GM18505 (cell line): ENCODE measurements at regions not wholly inside any gene's neighbourhood (a gene's known extent, or its start where the extent isn't known, plus 50 kb on each side); places are given as distances from the start of the nearest gene placed in this dataset.
A peak's percentile ranks its signal among the peaks of the same experiment; 100 is the strongest.
"Not testable (repeated sequence)": the region's sequence is repeated elsewhere in the genome, so short reads cannot be mapped to it uniquely, and the experiment has no call there.

Experiments used
- ATAC-seq: cut with Tn5 transposase; IDR thresholded peaks from one replicate; pipeline ENCODE4 v1.9.1; 2021; ENCODE audit not compliant: unreplicated experiment
- POLR2A ChIP-seq: IDR thresholded peaks from 4 replicates; pipeline ENCODE4 v1.6.1; 2011; ENCODE audit warnings: borderline replicate concordance; ENCODE audit not compliant: insufficient read depth, insufficient read length; ENCODE audit errors: extremely low read depth

GRCh38 chr7:81852701-81853100 lies 82.9 kb upstream of the HGF start:
- no peak for ATAC-seq
- TF ChIP-seq POLR2A: no peak

- TF ChIP-seq POLR2A: no peak
- no peak for ATAC-seq
Measured at GRCh38 chr7:81851413-81851812, 81.6 kb upstream of the HGF start.

DNA sequence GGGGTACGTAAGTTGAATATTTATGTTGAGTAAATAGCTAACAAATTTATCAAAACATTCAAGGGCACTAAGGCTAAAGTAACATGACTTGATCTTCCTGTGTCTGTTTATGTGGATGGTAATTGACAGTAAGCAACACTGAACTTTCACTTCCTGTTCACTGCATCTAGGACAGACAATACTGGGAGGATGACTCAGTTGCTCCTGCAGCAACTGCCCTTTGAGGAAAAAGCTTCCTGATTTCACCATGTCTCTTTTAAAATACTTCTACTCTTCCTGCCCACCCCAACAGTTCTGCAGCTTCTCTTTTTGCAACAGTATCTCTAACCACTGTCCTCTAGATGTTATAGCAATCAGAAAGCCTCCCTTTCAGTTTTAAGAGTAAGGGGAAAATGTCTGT lies 76.6 kb upstream of the HGF start:
- no peak for TF ChIP-seq POLR2A
- ATAC-seq: peak; percentile 69

GRCh38 chr7:81845744-81846241 lies 75.9 kb upstream of the HGF start:
- TF ChIP-seq POLR2A: no peak
- peak; percentile 88 for ATAC-seq

DNA sequence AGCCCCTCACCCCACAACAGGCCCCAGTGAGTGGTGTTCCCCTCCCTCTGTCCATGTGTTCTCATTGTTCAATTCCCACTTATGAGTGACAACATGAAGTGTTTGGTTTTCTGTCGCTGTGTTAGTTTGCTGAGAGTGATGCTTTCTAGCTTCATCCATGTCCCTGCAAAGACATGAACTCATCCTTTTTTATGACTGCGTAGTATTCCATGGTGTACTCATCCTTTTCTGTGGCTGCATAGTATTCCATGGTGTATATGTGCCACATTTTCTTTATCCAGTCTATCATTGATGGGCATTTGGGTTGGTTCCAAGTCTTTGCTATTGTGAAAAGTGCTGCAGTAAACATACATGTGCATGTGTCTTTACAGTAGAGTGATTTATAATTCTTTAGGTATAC lies 73.8 kb upstream of the HGF start:
- ATAC-seq: not testable (repeated sequence)

GRCh38 chr7:81842361-81842760 lies 72.5 kb upstream of the HGF start:
- no peak for TF ChIP-seq POLR2A
- no peak for ATAC-seq

DNA sequence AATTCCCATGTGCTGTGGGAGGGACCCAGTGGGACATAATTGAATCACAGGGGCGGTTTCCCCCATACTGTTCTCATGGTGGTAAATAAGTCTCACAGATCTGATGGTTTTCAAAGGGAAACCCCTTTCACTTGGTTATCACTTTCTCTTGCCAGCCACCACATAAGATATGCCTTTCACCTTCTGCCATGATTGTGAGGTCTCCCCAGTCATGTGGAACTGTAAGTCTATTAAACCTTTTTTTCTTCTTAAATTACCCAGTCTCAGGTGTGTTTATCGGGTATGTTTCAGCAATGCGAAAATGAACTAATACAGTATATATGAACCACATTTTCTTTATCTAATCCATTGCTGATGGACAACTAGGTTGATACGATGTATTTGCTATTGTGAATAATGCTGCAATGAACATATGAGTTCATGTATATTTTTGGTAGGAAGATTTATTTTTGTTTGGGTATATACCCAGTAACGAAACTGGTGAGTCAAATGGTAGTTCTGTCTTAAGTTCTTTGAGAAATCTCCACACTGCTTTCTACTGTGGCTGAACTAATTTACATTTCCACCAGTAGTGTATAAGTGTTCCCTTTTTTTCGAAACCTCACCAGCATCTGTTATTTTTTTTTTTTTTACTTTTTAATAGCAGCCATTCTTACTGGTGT lies 70.0 kb upstream of the HGF start:
- no peak for TF ChIP-seq POLR2A
- peak; percentile 92 for ATAC-seq

DNA sequence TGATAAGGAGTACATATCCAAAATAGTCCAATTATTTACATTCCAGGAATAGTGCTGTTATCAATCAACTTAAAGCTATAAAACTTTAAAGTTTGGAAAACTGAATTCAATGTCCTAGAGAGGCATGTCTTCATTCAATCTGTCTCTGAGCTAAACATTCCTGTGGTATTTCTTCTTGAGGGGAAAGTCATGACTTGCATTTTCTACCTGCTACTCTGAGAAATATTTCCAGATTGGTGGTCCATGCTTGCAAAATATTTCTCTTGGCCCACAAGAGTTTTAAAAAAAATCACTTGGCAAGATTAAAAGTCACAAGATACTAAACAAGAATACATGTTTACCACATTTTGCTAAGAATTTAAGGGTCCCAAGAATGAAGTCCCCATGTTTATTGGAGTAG lies 63.6 kb upstream of the HGF start:
- no peak for ATAC-seq
- no peak for TF ChIP-seq POLR2A

- no peak for TF ChIP-seq POLR2A
- ATAC-seq: no peak
Measured at GRCh38 chr7:81831883-81832282, 62.0 kb upstream of the HGF start.

DNA sequence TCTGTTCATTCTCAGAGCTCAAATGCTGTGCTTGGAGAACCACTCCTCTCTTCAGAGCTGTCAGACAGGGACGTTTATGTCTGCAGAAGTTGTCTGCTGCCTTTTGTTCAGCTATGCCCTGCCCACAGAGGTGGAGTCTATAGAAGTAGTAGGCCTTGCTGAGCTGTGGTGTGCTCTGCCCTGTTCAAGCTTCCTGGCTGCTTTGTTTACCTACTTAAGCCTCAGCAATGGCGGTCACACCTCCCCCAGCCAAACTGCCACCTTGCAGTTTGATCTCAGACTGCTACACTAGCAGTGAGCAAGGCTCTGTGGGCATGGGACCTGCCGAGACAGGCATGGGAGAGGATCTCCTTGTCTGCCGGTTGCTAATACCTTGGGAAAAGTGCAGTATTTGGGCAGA lies 59.7 kb upstream of the HGF start:
- ATAC-seq: not testable (repeated sequence)

DNA sequence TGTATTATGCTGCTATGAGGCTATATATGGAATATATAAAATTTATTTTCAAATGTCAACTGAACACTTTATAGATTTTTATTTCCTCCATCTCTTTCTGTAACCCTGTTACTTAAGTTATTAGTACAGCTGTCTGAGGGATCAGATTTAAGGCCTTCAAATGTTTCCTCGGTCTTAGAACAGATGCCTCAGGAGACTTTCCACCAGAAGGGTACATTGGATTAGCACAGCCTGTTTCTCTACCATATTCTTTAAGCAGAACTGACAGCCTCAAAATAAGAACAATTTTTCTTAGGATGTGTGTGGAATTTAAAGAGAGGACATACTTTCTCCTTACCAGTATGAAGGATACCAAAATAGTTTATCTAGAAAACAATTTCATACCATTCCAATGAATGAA lies 53.0 kb upstream of the HGF start:
- no peak for TF ChIP-seq POLR2A
- no peak for ATAC-seq

GRCh38 chr7:81819861-81820260 lies 50.0 kb upstream of the HGF start:
- TF ChIP-seq POLR2A: no peak

More at GRCh38 chr7:81819861-81820260, 50.0 kb upstream of the HGF start:
- no peak for ATAC-seq
